Lung (tissue), 11 donors: ENCODE measurements at regions not wholly inside any gene's neighbourhood (a gene's known extent, or its start where the extent isn't known, plus 50 kb on each side); places are given as distances from the start of the nearest gene placed in this dataset.

Experiments
- ATAC-seq: fragments of 200-7000 bp; cut with Tn5 transposase; one replicate; pipeline ENCODE4 v1.9.1; 2020; ENCODE audit warnings: moderate number of reproducible peaks; ENCODE audit not compliant: insufficient read depth, low FRiP score
- DNase-seq, 3 donors: peaks; one replicate each; pipeline ENCODE4 v3.0.0-alpha.2; 2013 to 2017
- H3K27ac ChIP-seq, 2 donors: one replicate each; pipeline ENCODE4 v1.5.1; 2013; ENCODE audit warnings: mild to moderate bottlenecking in 2 of 2, moderate library complexity in 2 of 2, control low read depth in 1 of 2, inconsistent platforms in 1 of 2, low read depth in 1 of 2, low read length in 1 of 2
- H3K27me3 ChIP-seq, 3 donors: one replicate each; pipeline ENCODE4 v1.5.1; 2013; ENCODE audit warnings: low read length in 2 of 3; ENCODE audit not compliant: control insufficient read depth in 3 of 3, insufficient read depth in 3 of 3
- H3K36me3 ChIP-seq, 4 donors: one replicate each; pipeline ENCODE4 v1.5.1; 2013; ENCODE audit warnings: low read length in 4 of 4, mild to moderate bottlenecking in 1 of 4, moderate library complexity in 1 of 4; ENCODE audit not compliant: control insufficient read depth in 4 of 4, insufficient read depth in 4 of 4
- H3K4me1 ChIP-seq, 5 donors: one replicate each; pipeline ENCODE4 v1.5.1; 2013; ENCODE audit warnings: low read length in 5 of 5, mild to moderate bottlenecking in 2 of 5, moderate library complexity in 1 of 5; ENCODE audit not compliant: control insufficient read depth in 5 of 5, insufficient read depth in 5 of 5
- H3K4me3 ChIP-seq: one replicate; pipeline ENCODE4 v1.5.1; 2013; ENCODE audit warnings: mild to moderate bottlenecking, control low read depth, moderate library complexity
- H3K9ac ChIP-seq, 2 donors: one replicate each; pipeline ENCODE4 v1.5.1; 2013; ENCODE audit warnings: low read length in 2 of 2, control low read depth in 1 of 2; ENCODE audit not compliant: insufficient read depth in 1 of 2
- H3K9me3 ChIP-seq, 4 donors: one replicate each; pipeline ENCODE4 v1.5.1; 2013; ENCODE audit warnings: low read length in 3 of 4, mild to moderate bottlenecking in 1 of 4, moderate library complexity in 1 of 4; ENCODE audit not compliant: control insufficient read depth in 4 of 4, insufficient read depth in 3 of 4
- WGBS, 2 donors: extraction: QIAGEN DNeasy Blood & Tissue Kit; methylation state at CpG; one replicate each; pipeline ENCODE4 v1.1.7; 2013; 5-methylcytosine and 5-hydroxymethylcytosine counted together
- TF ChIP-seq, protein P1 (sequence below): IDR thresholded peaks from 2 replicates; pipeline ENCODE4 v1.5.1; 2012; ENCODE audit warnings: mild to moderate bottlenecking; ENCODE audit errors: control extremely low read depth, extremely low read depth
- donor health status: control.
- donor health status: control.
- donor health status: Bipolar disorder and iron deficiency.
- donor health status: healthy.
- donor health status: DM: yes; HTN: yes; CAD: no.

GRCh38 chr18:46302528-46303485 is 198.6 kb downstream of the HAUS1 start:
- Histone ChIP-seq H3K4me3 (no peak overlapping the region), H3K36me3 (no peaks in the 10 kb centered on the region), H3K4me1 (no peaks in the 10 kb centered on the region), H3K9ac (no peak overlapping the region), H3K27ac (no peak overlapping the region), H3K9me3 (peaks cover 0 to 4% (median under 1%) of the 10 kb centered on the region in 4 donors), H3K27me3 (peaks cover 0 to 9% (median 0%) of the 10 kb centered on the region in 3 donors)
- 68 to 70% methylated on average over 19 of the region's 19 CpGs for WGBS, 2 donors
- no peak for DNase-seq
- ATAC-seq = no peak
- TF ChIP-seq, protein P1, sequence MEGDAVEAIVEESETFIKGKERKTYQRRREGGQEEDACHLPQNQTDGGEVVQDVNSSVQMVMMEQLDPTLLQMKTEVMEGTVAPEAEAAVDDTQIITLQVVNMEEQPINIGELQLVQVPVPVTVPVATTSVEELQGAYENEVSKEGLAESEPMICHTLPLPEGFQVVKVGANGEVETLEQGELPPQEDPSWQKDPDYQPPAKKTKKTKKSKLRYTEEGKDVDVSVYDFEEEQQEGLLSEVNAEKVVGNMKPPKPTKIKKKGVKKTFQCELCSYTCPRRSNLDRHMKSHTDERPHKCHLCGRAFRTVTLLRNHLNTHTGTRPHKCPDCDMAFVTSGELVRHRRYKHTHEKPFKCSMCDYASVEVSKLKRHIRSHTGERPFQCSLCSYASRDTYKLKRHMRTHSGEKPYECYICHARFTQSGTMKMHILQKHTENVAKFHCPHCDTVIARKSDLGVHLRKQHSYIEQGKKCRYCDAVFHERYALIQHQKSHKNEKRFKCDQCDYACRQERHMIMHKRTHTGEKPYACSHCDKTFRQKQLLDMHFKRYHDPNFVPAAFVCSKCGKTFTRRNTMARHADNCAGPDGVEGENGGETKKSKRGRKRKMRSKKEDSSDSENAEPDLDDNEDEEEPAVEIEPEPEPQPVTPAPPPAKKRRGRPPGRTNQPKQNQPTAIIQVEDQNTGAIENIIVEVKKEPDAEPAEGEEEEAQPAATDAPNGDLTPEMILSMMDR = no peak

- peak; percentile 60 for ATAC-seq
- Histone ChIP-seq H3K4me1 (no peaks in the 10 kb centered on the region), H3K9me3 (peaks cover 0 to 4% (median 0%) of the 10 kb centered on the region in 4 donors), H3K36me3 (no peaks in the 10 kb centered on the region), H3K27me3 (no peaks in the 10 kb centered on the region), H3K9ac (no peak overlapping the region), H3K27ac (no peak overlapping the region), H3K4me3 (no peak overlapping the region)
- no peak for DNase-seq
- 87 to 90% methylated on average over 4 of the region's 4 CpGs for WGBS, 2 donors
- TF ChIP-seq, protein P1 = no peak
These were observed 206.1 kb downstream of the HAUS1 start for GRCh38 chr18:46310258-46310657.

DNA sequence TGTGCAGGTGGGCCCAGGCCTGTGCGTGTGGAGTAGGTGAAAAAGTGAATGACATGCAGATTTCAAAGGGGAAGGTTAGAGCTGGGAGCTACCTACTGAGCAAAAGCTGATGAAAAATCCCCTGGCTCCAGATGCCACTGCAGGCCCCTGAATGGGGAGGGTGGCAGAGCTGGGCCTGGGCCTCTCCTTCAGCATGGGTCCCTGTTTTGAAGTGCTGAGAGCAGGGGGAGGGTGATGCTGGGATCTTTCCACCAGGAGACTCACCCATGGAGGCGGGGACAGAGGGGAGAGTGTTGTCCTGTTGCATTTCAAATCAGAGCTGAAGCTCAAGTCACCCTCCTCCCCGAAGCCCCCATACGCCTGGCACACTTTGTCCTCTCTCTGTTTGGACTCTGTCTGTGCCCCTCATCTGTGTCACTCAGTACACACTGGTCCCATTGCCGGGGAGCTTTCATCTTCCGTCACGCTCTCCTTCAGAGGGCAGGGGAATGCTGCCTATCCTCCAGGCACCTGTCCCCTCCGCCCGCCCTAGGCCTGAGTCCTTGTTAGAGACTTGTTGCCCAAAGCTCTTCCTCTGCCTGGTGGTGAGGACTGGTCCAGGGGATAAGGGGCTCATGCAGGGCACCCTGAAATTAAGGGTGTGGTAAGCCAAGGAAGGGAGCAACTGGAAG is 206.6 kb downstream of the HAUS1 start:
- TF ChIP-seq, protein P1 = no peak
- Histone ChIP-seq H3K4me3 (no peak overlapping the region), H3K4me1 (no peaks in the 10 kb centered on the region), H3K27ac (no peak overlapping the region), H3K27me3 (no peaks in the 10 kb centered on the region), H3K9me3 (peaks cover 0 to 4% (median 0%) of the 10 kb centered on the region in 4 donors), H3K36me3 (no peaks in the 10 kb centered on the region), H3K9ac (no peak overlapping the region)
- no peak for ATAC-seq
- 90 to 96% methylated on average over 9 of the region's 9 CpGs for WGBS, 2 donors
- DNase-seq = no peak
